Adrenal gland (tissue), 9 donors: ENCODE measurements at regions not wholly inside any gene's neighbourhood (a gene's known extent, or its start where the extent isn't known, plus 50 kb on each side); places are given as distances from the start of the nearest gene placed in this dataset.

ENCODE experiments used
- DNase-seq, 7 donors: peaks; one replicate each; pipeline ENCODE4 v3.0.0-alpha.2; 2019 to 2020
- H3K27ac ChIP-seq, 5 donors: fragments of 200-600 bp; sonication (generic) in 4 of 5; 1 replicate in 3 of 5; 2 replicates in 2 of 5; pipeline versions ENCODE4 v1.5.1 to v1.8.0; 2016 to 2020; ENCODE audit warnings: mild to moderate bottlenecking in 1 of 5
- H3K27me3 ChIP-seq: fragments of 200-600 bp; 2 replicates; pipeline ENCODE4 v1.8.0; 2021
- H3K36me3 ChIP-seq, 2 donors: fragments of 200-600 bp; replicated peaks in 1 of 2; 1 replicate in 1 of 2; 2 replicates in 1 of 2; pipeline versions ENCODE4 v1.5.1 to v1.8.0; 2018 to 2022
- H3K4me1 ChIP-seq, 2 donors: fragments of 200-600 bp; replicated peaks in 1 of 2; 1 replicate in 1 of 2; 2 replicates in 1 of 2; pipeline versions ENCODE4 v1.5.1 to v1.8.0; 2018 to 2021
- H3K4me3 ChIP-seq, 4 donors: fragments of 200-600 bp; sonication (generic) in 3 of 4; one replicate each; pipeline ENCODE4 v1.5.1; 2016 to 2018
- H3K9me3 ChIP-seq, 3 donors: fragments of 200-600 bp; sonication (generic) in 1 of 3; replicated peaks in 1 of 3; 1 replicate in 2 of 3; 2 replicates in 1 of 3; pipeline versions ENCODE4 v1.5.1 to v1.8.0; 2016 to 2021
- POLR2A ChIP-seq, 2 donors: fragments of 450-650 bp; IDR thresholded peaks; one replicate each; pipeline ENCODE4 v1.6.1; 2017; ENCODE audit warnings: antibody characterized with exemption in 2 of 2, mild to moderate bottlenecking in 2 of 2, moderate library complexity in 1 of 2
- WGBS, 4 donors: extraction: QIAGEN DNeasy Blood & Tissue Kit in 2 of 4; methylation state at CpG; one replicate each; pipeline versions ENCODE4 v1.1.5 to v1.1.7; 2013 to 2017; 5-methylcytosine and 5-hydroxymethylcytosine counted together
- intact Hi-C, 2 donors: fragments of 100-400 bp; cut with DNase I; formaldehyde crosslinking; loops; one replicate each; pipeline versions ENCODE4 v1.14.1 to v1.15.0; 2022 to 2023
- TF ChIP-seq, protein P1 (sequence below), 6 experiments: fragments of 450-650 bp in 4 of 6; fragments of 200-600 bp in 2 of 6; sonication (generic) in 1 of 6; IDR thresholded peaks; 1 replicate in 5 of 6; 2 replicates in 1 of 6; pipeline versions ENCODE4 v1.5.1 to v1.8.0; 2016 to 2021; ENCODE audit warnings: antibody characterized with exemption in 6 of 6, mild to moderate bottlenecking in 2 of 6, moderate library complexity in 1 of 6
- donor health status: healthy with polysubstance abuse.
- donor health status: Bipolar disorder and iron deficiency.
- donor health status: DM: yes; HTN: yes; CAD: no.
- donor health status: DM: no; HTN: no; CAD: no.
- donor health status: DM: no; HTN: no; CAD: no.

DNA sequence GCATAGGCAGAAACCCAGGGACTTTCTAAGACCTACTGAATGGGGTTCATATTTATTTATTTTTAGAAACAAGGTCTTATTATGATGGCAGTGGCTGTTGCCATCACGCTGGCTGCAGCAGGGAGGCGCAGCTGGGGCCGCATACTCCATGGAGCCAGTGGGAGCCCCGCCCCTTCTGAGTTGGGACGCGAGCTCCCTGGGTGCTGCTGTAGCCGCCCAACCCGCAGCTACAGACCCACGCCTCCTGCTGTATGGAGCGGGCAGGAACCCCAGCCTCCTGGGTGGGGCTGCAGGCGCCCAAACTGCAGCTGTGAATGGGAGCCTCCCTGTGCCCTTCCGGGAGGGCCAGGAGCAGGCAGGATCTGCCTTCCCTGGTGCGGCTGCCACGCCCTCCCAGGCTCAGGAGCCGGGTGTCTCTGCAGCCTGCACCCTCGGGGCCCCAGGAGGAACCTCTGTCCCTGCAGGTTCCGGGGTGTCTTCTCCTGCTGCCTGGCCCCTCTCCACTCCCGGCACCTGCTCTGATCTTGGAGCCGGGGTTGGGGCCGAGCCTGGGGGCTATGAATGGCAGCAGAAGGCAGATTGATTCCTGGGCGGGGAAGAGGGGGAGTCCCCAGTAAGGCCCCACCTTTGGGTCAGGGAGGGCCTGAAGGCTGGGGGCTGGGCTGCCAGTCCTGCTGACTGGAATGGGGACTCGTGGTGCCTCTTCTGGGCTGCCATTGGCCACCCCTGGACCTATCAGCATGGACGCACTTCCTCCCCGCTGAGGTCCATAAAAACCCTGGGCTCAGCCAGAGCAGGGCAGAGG is 66.5 kb upstream of the LRRN2 start:
- Histone ChIP-seq H3K36me3 (no peaks in the 10 kb centered on the region), H3K9me3 (no peaks in the 10 kb centered on the region), H3K27ac (no peak overlapping the region), H3K27me3 (no peaks in the 10 kb centered on the region), H3K4me3 (no peak overlapping the region), H3K4me1 (no peaks in the 10 kb centered on the region)
- WGBS, 4 donors, result 79 to 96% (median 82%) methylated on average over 12 to 24 of the region's 24 CpGs
- DNase-seq, result no peak
- intact Hi-C loops, result no loop called here
- TF ChIP-seq POLR2A (IDR thresholded peaks at IDR 0.05), result no peak
- TF ChIP-seq, protein P1, sequence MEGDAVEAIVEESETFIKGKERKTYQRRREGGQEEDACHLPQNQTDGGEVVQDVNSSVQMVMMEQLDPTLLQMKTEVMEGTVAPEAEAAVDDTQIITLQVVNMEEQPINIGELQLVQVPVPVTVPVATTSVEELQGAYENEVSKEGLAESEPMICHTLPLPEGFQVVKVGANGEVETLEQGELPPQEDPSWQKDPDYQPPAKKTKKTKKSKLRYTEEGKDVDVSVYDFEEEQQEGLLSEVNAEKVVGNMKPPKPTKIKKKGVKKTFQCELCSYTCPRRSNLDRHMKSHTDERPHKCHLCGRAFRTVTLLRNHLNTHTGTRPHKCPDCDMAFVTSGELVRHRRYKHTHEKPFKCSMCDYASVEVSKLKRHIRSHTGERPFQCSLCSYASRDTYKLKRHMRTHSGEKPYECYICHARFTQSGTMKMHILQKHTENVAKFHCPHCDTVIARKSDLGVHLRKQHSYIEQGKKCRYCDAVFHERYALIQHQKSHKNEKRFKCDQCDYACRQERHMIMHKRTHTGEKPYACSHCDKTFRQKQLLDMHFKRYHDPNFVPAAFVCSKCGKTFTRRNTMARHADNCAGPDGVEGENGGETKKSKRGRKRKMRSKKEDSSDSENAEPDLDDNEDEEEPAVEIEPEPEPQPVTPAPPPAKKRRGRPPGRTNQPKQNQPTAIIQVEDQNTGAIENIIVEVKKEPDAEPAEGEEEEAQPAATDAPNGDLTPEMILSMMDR (IDR thresholded peaks at IDR 0.05), result no peak

DNA sequence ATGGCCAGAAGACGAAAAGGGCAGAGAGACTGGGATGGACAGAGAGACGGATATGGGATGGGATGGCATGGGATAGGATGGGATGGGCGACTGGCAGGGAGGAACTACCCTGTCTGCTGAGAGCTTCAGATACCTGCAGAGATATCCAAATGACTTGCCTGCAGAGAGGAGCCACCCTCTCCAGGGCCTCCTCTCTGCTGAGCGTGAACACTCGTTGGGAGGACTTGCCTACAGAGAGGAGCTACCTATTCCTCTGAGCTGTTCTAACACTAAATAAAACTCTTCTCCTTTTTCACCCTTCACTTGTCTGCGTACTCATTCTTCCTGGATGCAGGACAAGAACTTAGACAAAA is 67.1 kb upstream of the LRRN2 start:
- WGBS, 4 donors, result 79 to 88% (median 85%) methylated on average over 6 of the region's 6 CpGs
- no peaks in the 10 kb centered on the region for H3K9me3 ChIP-seq
- H3K4me1 ChIP-seq, result no peaks in the 10 kb centered on the region
- no peak overlapping the region for H3K27ac ChIP-seq
- H3K36me3 ChIP-seq, result no peaks in the 10 kb centered on the region
- DNase-seq, result no peak
- no peak overlapping the region for H3K4me3 ChIP-seq
- H3K27me3 ChIP-seq, result no peaks in the 10 kb centered on the region
- intact Hi-C loops, result no loop called here
- TF ChIP-seq POLR2A (IDR thresholded peaks at IDR 0.05), result no peak
- TF ChIP-seq, protein P1 (IDR thresholded peaks at IDR 0.05), result no peak

- no peak for DNase-seq
- H3K9me3 ChIP-seq, result no peaks in the 10 kb centered on the region
- 76 to 89% (median 79%) methylated on average over 5 to 6 of the region's 6 CpGs for WGBS, 4 donors
- H3K27me3 ChIP-seq, result no peaks in the 10 kb centered on the region
- H3K4me3 ChIP-seq, result no peak overlapping the region
- H3K36me3 ChIP-seq, result no peaks in the 10 kb centered on the region
- H3K4me1 ChIP-seq, result no peaks in the 10 kb centered on the region
- TF ChIP-seq POLR2A (IDR thresholded peaks at IDR 0.05), result no peak
- TF ChIP-seq, protein P1 (IDR thresholded peaks at IDR 0.05), result no peak
- intact Hi-C loops, result no loop called here
- H3K27ac ChIP-seq, result no peak overlapping the region
These were observed 69.3 kb upstream of the LRRN2 start for GRCh38 chr1:204754821-204755220.

- intact Hi-C loops, result no loop called here
- no peak overlapping the region for H3K4me3 ChIP-seq
- no peaks in the 10 kb centered on the region for H3K4me1 ChIP-seq
- H3K36me3 ChIP-seq, result no peaks in the 10 kb centered on the region
- no peak for TF ChIP-seq POLR2A (IDR thresholded peaks at IDR 0.05)
- no peak for DNase-seq
- H3K27me3 ChIP-seq, result no peaks in the 10 kb centered on the region
- no peaks in the 10 kb centered on the region for H3K9me3 ChIP-seq
- H3K27ac ChIP-seq, result no peak overlapping the region
- 89 to 95% (median 93%) methylated on average over 4 to 7 of the region's 7 CpGs for WGBS, 4 donors
These were observed 70.8 kb upstream of the LRRN2 start for GRCh38 chr1:204756349-204756748.

- Histone ChIP-seq H3K9me3 (no peaks in the 10 kb centered on the region), H3K4me1 (no peaks in the 10 kb centered on the region), H3K27ac (no peak overlapping the region), H3K27me3 (no peaks in the 10 kb centered on the region), H3K36me3 (no peaks in the 10 kb centered on the region), H3K4me3 (no peak overlapping the region)
- WGBS, 4 donors, result 57 to 88% (median 74%) methylated on average over 1 of the region's 1 CpG
- intact Hi-C loops, result no loop called here
- no peak for DNase-seq
- TF ChIP-seq, protein P1 (IDR thresholded peaks at IDR 0.05), result no peak
- TF ChIP-seq POLR2A (IDR thresholded peaks at IDR 0.05), result no peak
These were observed 71.3 kb upstream of the LRRN2 start for GRCh38 chr1:204756811-204757210.
